NCI-H2227 (cell line): ENCODE measurements at regions not wholly inside any gene's neighbourhood (a gene's known extent, or its start where the extent isn't known, plus 50 kb on each side); places are given as distances from the start of the nearest gene placed in this dataset.
A peak's percentile ranks its signal among the peaks of the same experiment; 100 is the strongest.
"Not testable (repeated sequence)": the region's sequence is repeated elsewhere in the genome, so short reads cannot be mapped to it uniquely, and the experiment has no call there.

Experiments used
- DNase-seq: peaks from one replicate; lab custom pipeline; 2025; ENCODE audit not compliant: unreplicated experiment; lab: John Stamatoyannopoulos, UW

GRCh38 chr5:92662741-92663140, 918.3 kb downstream of the NR2F1-AS1 start:
- peak; percentile 49 for DNase-seq

GRCh38 chr5:92659246-92659645, 921.8 kb downstream of the NR2F1-AS1 start:
- no peak for DNase-seq

- not testable (repeated sequence) for DNase-seq
Measured at GRCh38 chr5:92654601-92655000, 926.4 kb downstream of the NR2F1-AS1 start.

GRCh38 chr5:92653730-92654461, 927.1 kb downstream of the NR2F1-AS1 start:
- DNase-seq: no peak

- no peak for DNase-seq
Measured at GRCh38 chr5:92652756-92653155, 928.3 kb downstream of the NR2F1-AS1 start.

GRCh38 chr5:92644266-92644886, 936.6 kb downstream of the NR2F1-AS1 start:
- peak; percentile 4 for DNase-seq

GRCh38 chr5:92641031-92641962, 939.7 kb downstream of the NR2F1-AS1 start:
- peak; percentile 70 for DNase-seq

- DNase-seq: no peak
Measured at GRCh38 chr5:92640340-92640739, 940.7 kb downstream of the NR2F1-AS1 start.

GRCh38 chr5:92637960-92638359, 943.1 kb downstream of the NR2F1-AS1 start:
- no peak for DNase-seq

- no peak for DNase-seq
Measured at GRCh38 chr5:92637247-92637646, 943.8 kb downstream of the NR2F1-AS1 start.

- peak; percentile 89 for DNase-seq
Measured at GRCh38 chr5:92635001-92635461, 946.0 kb downstream of the NR2F1-AS1 start.

- no peak for DNase-seq
Measured at GRCh38 chr5:92633875-92634487, 947.0 kb downstream of the NR2F1-AS1 start.

GRCh38 chr5:92633176-92633575, 947.8 kb downstream of the NR2F1-AS1 start:
- DNase-seq: no peak

GRCh38 chr5:92631237-92631701, 949.8 kb downstream of the NR2F1-AS1 start:
- not testable (repeated sequence) for DNase-seq

- no peak for DNase-seq
Measured at GRCh38 chr5:92629574-92629973, 951.4 kb downstream of the NR2F1-AS1 start.

GRCh38 chr5:92629000-92629399, 952.0 kb downstream of the NR2F1-AS1 start:
- no peak for DNase-seq

GRCh38 chr5:92627186-92627585, 953.8 kb downstream of the NR2F1-AS1 start:
- DNase-seq: no peak

- no peak for DNase-seq
Measured at GRCh38 chr5:92616085-92616484, 964.9 kb downstream of the NR2F1-AS1 start.

GRCh38 chr5:92613546-92613945, 967.5 kb downstream of the NR2F1-AS1 start:
- DNase-seq: no peak

GRCh38 chr5:92610435-92610834, 970.6 kb downstream of the NR2F1-AS1 start:
- DNase-seq: not testable (repeated sequence)

GRCh38 chr5:92605591-92605990, 975.4 kb downstream of the NR2F1-AS1 start:
- DNase-seq: no peak
